OCI-LY3 (cell line): ENCODE measurements at regions not wholly inside any gene's neighbourhood (a gene's known extent, or its start where the extent isn't known, plus 50 kb on each side); places are given as distances from the start of the nearest gene placed in this dataset.

Source experiments
- CTCF ChIP-seq: fragments of 200-600, 300-600 bp; sonication (generic); IDR thresholded peaks from 2 replicates; pipeline ENCODE4 v1.5.1; 2014; ENCODE audit warnings: antibody characterized with exemption, low read length, low read depth
- EZH2phosphoT487 ChIP-seq: fragments of 200-600 bp; shearing (Covaris generic); IDR thresholded peaks from 2 replicates; pipeline ENCODE4 v1.6.1; 2018; ENCODE audit warnings: antibody characterized with exemption, mixed run types, low read depth

GRCh38 chr11:76279646-76280045 lies 73.3 kb upstream of the WNT11 start:
- TF ChIP-seq CTCF (no peak), EZH2phosphoT487 (no peak)
